BJ (cell line): ENCODE measurements at regions not wholly inside any gene's neighbourhood (a gene's known extent, or its start where the extent isn't known, plus 50 kb on each side); places are given as distances from the start of the nearest gene placed in this dataset.
A peak's percentile ranks its signal among the peaks of the same experiment; 100 is the strongest.

ENCODE experiments used
- CTCF ChIA-PET: fragments of 350-600 bp; formaldehyde crosslinking; extraction: SDS; loops from one replicate; lab custom pipeline; 2021; ENCODE audit warnings: antibody characterized with exemption, inconsistent platforms; lab: Yijun Ruan, JAX
- POLR2A ChIA-PET: fragments of 300-600 bp; sonication (Branson Sonifier 250); formaldehyde crosslinking; extraction: SDS; loops from one replicate; lab custom pipeline; 2021; ENCODE audit warnings: antibody characterized with exemption; lab: Charles Lee
- DNase-seq: peaks from one replicate; pipeline ENCODE4 v3.0.0-alpha.2; 2011; ENCODE audit warnings: low read depth
- H3K27me3 ChIP-seq: 2 replicates; pipeline ENCODE4 v1.6.0; 2011; ENCODE audit warnings: low read length; ENCODE audit not compliant: control insufficient read depth, insufficient read depth
- H3K36me3 ChIP-seq: 2 replicates; pipeline ENCODE4 v1.5.1; 2011; ENCODE audit warnings: low read length; ENCODE audit not compliant: control insufficient read depth, insufficient read depth
- H3K4me3 ChIP-seq: 2 replicates; pipeline ENCODE4 v1.5.1; 2011; ENCODE audit warnings: low read depth, mild to moderate bottlenecking, control low read depth, low read length
- CTCF ChIP-seq: IDR thresholded peaks from 2 replicates; pipeline ENCODE4 v1.5.1; 2011; ENCODE audit warnings: low read depth, mild to moderate bottlenecking, control low read depth, inconsistent platforms, low read length, moderate library complexity; ENCODE audit not compliant: insufficient read depth

- no peaks in the 10 kb centered on the region for H3K27me3 ChIP-seq
- H3K4me3 ChIP-seq = no peak overlapping the region
- ChIA-PET CTCF (no interaction called here), POLR2A (no interaction called here)
- no peak for TF ChIP-seq CTCF
- no peak for DNase-seq
- H3K36me3 ChIP-seq = no peaks in the 10 kb centered on the region
Measured at GRCh38 chr6:91350146-91350908, 763.5 kb upstream of the MAP3K7 start.

DNA sequence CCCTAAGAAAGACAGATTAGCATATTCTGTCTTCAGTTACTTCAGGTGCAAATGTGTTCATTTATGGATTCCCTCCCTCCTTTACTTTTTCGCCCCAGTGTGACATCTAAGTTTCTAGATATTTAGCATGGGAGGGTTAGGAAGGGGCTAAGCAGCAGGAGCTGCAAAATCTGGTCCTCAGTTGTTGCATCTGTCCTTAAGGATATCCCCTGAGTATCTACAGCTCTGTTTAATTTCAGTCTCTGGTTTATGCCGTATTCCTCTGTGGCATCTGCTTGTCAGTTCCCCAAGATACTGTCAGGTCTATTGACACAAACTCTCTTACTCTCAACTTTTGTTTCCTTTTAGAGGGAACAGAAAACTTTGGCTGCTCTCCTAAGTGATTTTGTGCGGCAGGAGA, 754.6 kb upstream of the MAP3K7 start:
- H3K4me3 ChIP-seq = no peak overlapping the region
- H3K27me3 ChIP-seq = no peaks in the 10 kb centered on the region
- CTCF ChIA-PET = no interaction called here
- H3K36me3 ChIP-seq = no peaks in the 10 kb centered on the region
- TF ChIP-seq CTCF = no peak
- POLR2A ChIA-PET = no interaction called here
- no peak for DNase-seq

DNA sequence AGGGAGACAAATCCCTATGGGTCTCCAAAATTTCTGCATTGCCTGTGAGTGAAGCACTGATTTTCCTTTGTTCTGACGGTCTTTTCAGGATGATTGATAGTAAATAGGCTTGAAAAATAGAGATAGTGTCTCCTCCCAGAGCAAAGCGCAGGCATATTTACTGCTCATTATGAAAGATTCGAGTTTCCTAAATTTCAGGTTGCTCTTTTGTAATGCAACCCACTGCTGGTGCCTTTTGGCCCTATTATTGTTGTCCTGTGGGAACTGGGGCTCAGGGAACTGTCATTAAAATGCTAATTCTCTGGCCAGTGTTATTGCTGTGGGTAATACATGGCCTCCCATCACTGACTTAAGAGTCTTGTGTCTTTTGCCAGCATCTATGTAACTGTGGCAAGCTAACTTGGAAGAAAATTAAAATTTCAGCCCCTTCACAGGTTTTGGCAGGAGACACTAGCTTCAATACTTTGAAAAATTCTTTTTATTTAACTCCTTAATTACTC, 754.1 kb upstream of the MAP3K7 start:
- TF ChIP-seq CTCF = no peak
- no peak overlapping the region for H3K4me3 ChIP-seq
- DNase-seq = no peak
- H3K36me3 ChIP-seq = no peaks in the 10 kb centered on the region
- CTCF ChIA-PET = no interaction called here
- POLR2A ChIA-PET = no interaction called here
- no peaks in the 10 kb centered on the region for H3K27me3 ChIP-seq

- no peak overlapping the region for H3K4me3 ChIP-seq
- H3K27me3 ChIP-seq = no peaks in the 10 kb centered on the region
- ChIA-PET CTCF (no interaction called here), POLR2A (no interaction called here)
- 0 out of 2 replicates have a peak, but pooled peaks have one; percentile 1 for TF ChIP-seq CTCF
- H3K36me3 ChIP-seq = no peaks in the 10 kb centered on the region
- no peak for DNase-seq
Measured at GRCh38 chr6:91337967-91338366, 751.1 kb upstream of the MAP3K7 start.

DNA sequence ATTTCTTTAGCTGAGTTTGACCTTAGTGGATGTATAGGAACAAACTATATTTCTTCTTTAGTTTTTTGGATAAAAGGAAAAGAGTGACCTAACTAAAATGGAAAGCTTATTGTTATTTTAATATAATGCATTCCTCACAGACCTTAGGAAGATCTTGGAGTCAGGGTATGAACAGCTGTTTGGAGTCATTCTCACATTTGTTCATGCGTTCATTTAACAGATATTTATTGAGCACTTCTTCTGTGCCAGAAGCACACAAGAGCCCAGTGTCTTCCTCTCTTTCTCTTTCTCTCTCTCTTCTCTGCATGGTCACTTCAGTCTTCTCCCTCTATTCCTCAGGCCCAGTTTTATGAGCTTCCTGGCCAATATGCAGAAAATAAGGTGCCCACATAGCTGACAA, 744.0 kb upstream of the MAP3K7 start:
- H3K36me3 ChIP-seq = no peaks in the 10 kb centered on the region
- ChIA-PET CTCF (interaction anchor here (0.5 to 0.8 kb wide), 2 partner anchors 15 to 106 kb away, joined by 3 read pairs; no protein-coding TSS in a partner anchor), POLR2A (no interaction called here)
- no peaks in the 10 kb centered on the region for H3K27me3 ChIP-seq
- no peak for TF ChIP-seq CTCF
- DNase-seq = no peak
- H3K4me3 ChIP-seq = no peak overlapping the region
